ENCODE measurements at regions not wholly inside any gene's neighbourhood (a gene's known extent, or its start where the extent isn't known, plus 50 kb on each side); places are given as distances from the start of the nearest gene placed in this dataset.

- ATAC-seq (no peak), DNase-seq (no peak)
- TF ChIP-seq CTCF (IDR thresholded peaks at IDR 0.05) = no peak
- no peaks in the 10 kb centered on the region for H3K4me1 ChIP-seq
- no peak overlapping the region for H3K4me3 ChIP-seq
- intact Hi-C loops (cut with DNase I) = no loop called here
- no peaks in the 10 kb centered on the region for H3K36me3 ChIP-seq
- H3K9me3 ChIP-seq = no peaks in the 10 kb centered on the region
- no peaks in the 10 kb centered on the region for H3K27me3 ChIP-seq
- no peak overlapping the region for H3K27ac ChIP-seq
Observed at GRCh38 chr5:105903069-105903468, 1767.7 kb downstream of the EFNA5 start.

GRCh38 chr5:105899726-105900125, 1771.0 kb downstream of the EFNA5 start:
- no peak for TF ChIP-seq CTCF (IDR thresholded peaks at IDR 0.05)
- H3K4me1 ChIP-seq = no peaks in the 10 kb centered on the region
- H3K4me3 ChIP-seq = no peak overlapping the region
- DNase-seq (no peak), ATAC-seq (no peak)
- intact Hi-C loops (cut with DNase I) = no loop called here
- no peaks in the 10 kb centered on the region for H3K27me3 ChIP-seq
- H3K36me3 ChIP-seq = no peaks in the 10 kb centered on the region
- H3K27ac ChIP-seq = no peak overlapping the region
- H3K9me3 ChIP-seq = no peaks in the 10 kb centered on the region

- no peak overlapping the region for H3K4me3 ChIP-seq
- DNase-seq (no peak), ATAC-seq (no peak)
- no peaks in the 10 kb centered on the region for H3K27me3 ChIP-seq
- H3K4me1 ChIP-seq = no peaks in the 10 kb centered on the region
- no peaks in the 10 kb centered on the region for H3K36me3 ChIP-seq
- intact Hi-C loops (cut with DNase I) = no loop called here
- H3K27ac ChIP-seq = no peak overlapping the region
- TF ChIP-seq CTCF (IDR thresholded peaks at IDR 0.05) = no peak
- H3K9me3 ChIP-seq = no peaks in the 10 kb centered on the region
Observed at GRCh38 chr5:105898183-105898582, 1772.6 kb downstream of the EFNA5 start.

- Histone ChIP-seq H3K36me3 (no peaks in the 10 kb centered on the region), H3K27me3 (no peaks in the 10 kb centered on the region), H3K4me3 (no peak overlapping the region), H3K9me3 (no peaks in the 10 kb centered on the region), H3K4me1 (no peaks in the 10 kb centered on the region), H3K27ac (no peak overlapping the region)
- no peak for ATAC-seq
- intact Hi-C loops (cut with DNase I) = no loop called here
- no peak for DNase-seq
- TF ChIP-seq CTCF (IDR thresholded peaks at IDR 0.05) = no peak
Observed at GRCh38 chr5:105885266-105885665, 1785.5 kb downstream of the EFNA5 start.

- intact Hi-C loops (cut with DNase I) = no loop called here
- Histone ChIP-seq H3K9me3 (no peaks in the 10 kb centered on the region), H3K4me1 (no peaks in the 10 kb centered on the region), H3K27ac (no peak overlapping the region), H3K27me3 (no peaks in the 10 kb centered on the region), H3K36me3 (no peaks in the 10 kb centered on the region), H3K4me3 (no peak overlapping the region)
- no peak for TF ChIP-seq CTCF (IDR thresholded peaks at IDR 0.05)
- ATAC-seq = no peak
- no peak for DNase-seq
Observed at GRCh38 chr5:105882956-105883481, 1787.7 kb downstream of the EFNA5 start.

GRCh38 chr5:105878402-105878801, 1792.3 kb downstream of the EFNA5 start:
- DNase-seq (no peak), ATAC-seq (no peak)
- Histone ChIP-seq H3K4me3 (no peak overlapping the region), H3K9me3 (no peaks in the 10 kb centered on the region), H3K27ac (no peak overlapping the region), H3K36me3 (no peaks in the 10 kb centered on the region), H3K4me1 (no peaks in the 10 kb centered on the region), H3K27me3 (no peaks in the 10 kb centered on the region)
- no peak for TF ChIP-seq CTCF (IDR thresholded peaks at IDR 0.05)
- intact Hi-C loops (cut with DNase I) = no loop called here
